Stimulated activated CD4-positive, alpha-beta T cell treated with anti-CD3 and anti-CD28 coated beads, Interleukin-4, amount 100 ng/mL, for 1 hour (primary cell): ENCODE measurements at regions not wholly inside any gene's neighbourhood (a gene's known extent, or its start where the extent isn't known, plus 50 kb on each side); places are given as distances from the start of the nearest gene placed in this dataset.

Source experiments
- DNase-seq: peaks from one replicate; pipeline ENCODE4 v3.0.0-alpha.2; 2020

GRCh38 chr5:173720953-173721600 lies 104.6 kb upstream of the BOD1 start:
- no peak for DNase-seq

DNA sequence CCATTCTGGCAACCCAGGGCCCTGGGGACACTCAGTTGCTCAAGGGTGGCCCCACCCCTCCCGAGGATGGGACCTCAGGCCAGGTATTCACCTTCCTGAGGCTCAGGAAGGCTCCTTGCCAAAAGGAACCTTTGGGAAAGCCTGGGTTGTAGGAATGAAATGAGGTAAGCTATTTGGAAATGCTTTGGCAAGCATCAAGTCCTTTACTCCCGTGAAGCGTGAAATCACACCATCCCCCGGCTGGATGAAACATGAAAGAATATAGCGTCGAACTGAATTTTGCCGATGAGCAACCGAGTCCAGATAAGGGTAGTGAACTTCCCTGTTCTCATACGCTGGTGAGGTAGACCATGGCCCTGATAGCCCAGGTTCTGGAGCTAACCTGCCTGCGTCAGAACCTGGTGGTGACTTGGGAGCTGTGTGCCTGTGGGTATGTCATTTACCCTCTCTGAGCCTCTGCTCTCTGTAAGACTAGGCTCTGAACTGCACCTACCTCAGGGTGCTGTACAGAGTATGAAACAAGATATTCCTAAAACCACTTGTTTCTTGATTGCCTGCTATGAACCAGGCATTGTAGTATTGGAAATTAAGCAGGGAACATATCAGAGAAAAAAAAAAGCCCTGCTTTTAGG lies 105.3 kb upstream of the BOD1 start:
- no peak for DNase-seq

- DNase-seq = no peak
Observed at GRCh38 chr5:173726846-173727557, 110.6 kb upstream of the BOD1 start.

DNA sequence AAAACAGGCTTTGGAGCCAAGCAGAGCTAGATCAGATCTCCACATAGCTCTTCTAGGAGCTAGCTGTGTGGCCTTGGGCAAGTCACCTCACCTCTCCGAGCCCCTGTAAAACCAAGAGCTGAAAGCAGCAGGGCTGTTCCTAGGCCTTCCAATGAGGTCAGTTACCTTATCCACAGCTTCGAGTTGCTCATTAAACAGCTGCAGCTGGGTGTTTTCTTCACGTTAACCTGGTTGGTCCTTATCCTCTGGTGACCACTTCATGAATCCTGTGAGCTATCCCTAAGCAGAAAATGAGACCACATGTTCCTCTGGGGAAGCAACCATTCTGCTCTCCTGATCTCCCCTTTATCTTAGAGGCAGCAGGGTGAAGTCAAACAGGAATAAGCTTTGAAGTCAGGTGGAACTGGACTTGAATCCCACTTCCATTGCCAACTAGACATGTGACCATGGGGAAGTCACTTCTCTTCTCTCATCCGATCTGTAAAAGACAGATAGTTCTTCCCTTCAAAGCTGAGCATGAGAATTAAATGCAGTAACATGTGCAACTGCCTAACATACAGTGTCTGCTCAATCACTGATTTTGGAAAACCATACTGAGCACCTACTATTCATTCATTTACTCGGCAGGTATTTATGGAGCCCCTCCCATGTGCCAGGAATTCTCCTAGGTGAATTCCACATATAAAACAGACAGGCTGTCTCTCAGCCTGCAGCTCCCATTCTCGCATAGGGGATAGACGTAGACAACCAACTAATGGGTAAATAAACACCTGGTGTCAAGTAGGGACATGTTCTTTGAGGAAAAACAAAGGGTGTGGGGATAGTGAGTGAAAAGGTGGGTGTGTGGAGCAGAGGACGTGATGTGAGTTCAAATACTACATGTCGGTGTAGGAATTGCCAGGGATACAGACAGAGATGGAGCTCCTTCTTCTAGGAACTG lies 111.7 kb upstream of the BOD1 start:
- DNase-seq = no peak

DNA sequence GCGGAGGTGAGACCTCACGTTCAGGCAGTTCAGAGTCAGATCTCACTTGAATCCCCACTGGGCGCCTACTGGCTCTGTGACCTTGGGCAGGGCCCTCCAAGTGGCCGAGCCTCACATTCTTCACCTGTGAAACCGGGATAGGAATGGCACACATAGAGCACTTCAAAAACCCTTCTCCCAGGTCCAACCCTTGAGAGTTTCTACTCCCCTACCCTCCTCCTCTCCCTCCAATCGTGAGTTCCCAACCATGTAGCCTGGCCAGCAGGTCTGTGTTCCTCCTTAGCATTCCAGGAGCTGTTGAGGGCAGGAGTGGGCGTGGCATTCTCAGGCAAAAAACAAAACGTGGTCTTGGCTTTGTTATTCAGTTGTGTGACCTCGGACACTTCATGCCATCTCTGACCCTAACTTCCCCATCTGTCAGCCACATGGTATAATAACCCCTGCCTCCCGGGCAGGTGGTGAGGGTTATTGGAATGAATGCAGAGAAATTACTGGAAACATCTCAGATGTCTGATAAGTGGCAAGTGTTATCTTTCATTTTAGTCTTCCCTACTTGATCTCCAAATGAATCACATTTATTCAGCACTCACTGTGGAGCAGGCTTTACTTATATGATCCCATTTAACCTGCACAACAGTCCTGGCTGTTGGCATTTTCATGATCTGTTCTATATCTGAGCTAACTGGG lies 112.8 kb upstream of the BOD1 start:
- no peak for DNase-seq

- no peak for DNase-seq
Observed at GRCh38 chr5:173730632-173731298, 114.3 kb upstream of the BOD1 start.

- no peak for DNase-seq
Observed at GRCh38 chr5:173733021-173733420, 116.6 kb upstream of the BOD1 start.

GRCh38 chr5:173733425-173733824 lies 117.0 kb upstream of the BOD1 start:
- DNase-seq = no peak

- no peak for DNase-seq
Observed at GRCh38 chr5:173733831-173734501, 117.5 kb upstream of the BOD1 start.

DNA sequence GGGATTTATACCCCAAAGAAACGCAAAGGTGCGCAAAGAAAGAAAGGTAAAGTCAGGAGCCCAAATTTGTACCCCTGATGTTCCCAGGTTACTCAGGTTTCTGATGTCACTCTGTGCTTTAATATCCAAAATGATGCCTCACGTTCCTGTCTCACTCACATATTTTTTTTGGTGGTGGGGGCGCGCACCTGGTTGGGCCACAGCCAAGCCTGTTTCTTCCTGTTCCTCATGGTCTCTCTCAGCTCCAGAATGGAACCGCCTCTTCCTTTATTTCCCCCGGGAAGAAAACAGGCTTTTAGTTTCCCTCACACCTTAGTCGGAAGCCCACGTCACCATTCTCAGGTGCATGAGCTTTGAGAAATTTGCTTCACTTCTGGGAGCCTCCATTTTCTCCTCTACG lies 118.3 kb upstream of the BOD1 start:
- DNase-seq = no peak

GRCh38 chr5:173735184-173735583 lies 118.7 kb upstream of the BOD1 start:
- no peak for DNase-seq

GRCh38 chr5:173735691-173736090 lies 119.2 kb upstream of the BOD1 start:
- no peak for DNase-seq

DNA sequence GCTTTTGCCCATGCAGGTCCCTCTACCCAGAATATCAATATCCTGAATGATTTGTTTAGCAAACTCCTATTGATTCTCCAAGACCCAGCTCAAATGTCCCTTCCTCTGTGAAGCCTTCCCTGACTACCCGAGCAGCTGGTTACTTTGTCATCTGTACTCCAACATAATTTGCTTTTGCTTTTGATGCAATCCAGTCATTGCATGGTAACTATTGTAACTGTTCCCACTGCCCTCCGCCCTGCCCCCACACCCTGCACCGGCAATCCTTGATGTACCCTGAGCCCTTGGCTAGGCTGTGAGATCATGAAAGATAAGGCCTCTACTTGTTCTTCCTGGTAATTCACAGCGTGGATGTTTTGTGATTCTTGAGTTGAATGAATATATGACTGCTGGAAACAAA lies 119.9 kb upstream of the BOD1 start:
- no peak for DNase-seq

- DNase-seq = no peak
Observed at GRCh38 chr5:173736923-173737412, 120.5 kb upstream of the BOD1 start.

DNA sequence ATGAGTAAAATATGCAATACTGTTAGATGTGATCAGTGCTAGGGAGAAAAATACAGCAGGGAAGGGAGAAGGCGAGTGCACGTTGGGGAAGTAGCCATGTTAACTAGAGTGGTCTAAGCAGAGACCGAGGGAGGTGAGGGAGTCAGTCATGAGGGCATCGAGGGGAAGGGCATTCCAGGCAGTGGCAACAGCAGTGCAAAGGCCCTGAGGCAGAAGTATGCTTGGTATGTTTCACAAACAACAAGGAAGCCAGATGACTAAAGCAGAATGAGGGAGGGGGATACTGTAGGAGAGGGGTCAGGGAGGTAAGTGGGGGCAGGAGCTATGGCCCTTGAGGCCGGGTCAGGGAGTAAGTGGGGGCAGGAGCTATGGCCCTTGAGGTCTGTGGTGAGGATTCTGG lies 123.3 kb upstream of the BOD1 start:
- DNase-seq = no peak

DNA sequence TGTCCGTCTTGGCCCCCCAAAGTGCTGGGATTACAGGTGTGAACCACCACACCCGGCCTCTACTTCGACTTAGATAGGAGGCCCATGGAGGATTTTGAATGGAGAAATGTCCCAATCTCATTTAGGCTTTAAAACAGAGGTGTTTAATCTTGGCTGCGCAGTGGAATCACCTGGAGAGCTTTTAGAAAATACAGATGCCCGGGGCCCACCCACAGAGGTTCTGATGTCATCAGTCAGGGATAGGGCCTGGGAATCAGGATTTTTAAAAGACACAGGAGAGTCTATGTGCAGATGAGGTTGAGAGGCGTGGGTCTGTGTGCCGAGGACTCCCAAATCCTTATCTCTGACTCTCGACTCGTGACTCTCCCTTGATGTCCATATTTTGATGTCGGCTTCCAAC lies 124.0 kb upstream of the BOD1 start:
- no peak for DNase-seq

DNA sequence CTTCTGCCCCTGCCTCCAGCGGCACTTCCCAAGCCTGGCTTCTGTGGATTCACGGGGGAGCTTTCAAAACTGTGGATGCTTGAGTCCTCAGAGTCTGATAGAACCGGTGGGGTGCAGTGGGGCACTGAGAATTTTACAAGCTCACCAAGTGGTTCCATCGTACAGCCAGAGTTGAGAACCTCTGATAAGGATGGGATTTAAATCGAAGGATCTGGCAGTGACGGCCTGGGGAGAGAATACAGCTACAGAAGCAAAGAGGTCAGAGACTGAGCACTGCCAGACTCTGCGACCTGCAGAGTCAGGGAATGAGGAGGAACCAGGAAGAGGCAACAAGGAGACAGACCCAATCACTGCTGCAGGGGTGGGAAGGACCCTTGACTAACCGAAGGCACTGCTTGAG lies 124.6 kb upstream of the BOD1 start:
- DNase-seq = no peak

GRCh38 chr5:173741729-173742431 lies 125.4 kb upstream of the BOD1 start:
- no peak for DNase-seq

DNA sequence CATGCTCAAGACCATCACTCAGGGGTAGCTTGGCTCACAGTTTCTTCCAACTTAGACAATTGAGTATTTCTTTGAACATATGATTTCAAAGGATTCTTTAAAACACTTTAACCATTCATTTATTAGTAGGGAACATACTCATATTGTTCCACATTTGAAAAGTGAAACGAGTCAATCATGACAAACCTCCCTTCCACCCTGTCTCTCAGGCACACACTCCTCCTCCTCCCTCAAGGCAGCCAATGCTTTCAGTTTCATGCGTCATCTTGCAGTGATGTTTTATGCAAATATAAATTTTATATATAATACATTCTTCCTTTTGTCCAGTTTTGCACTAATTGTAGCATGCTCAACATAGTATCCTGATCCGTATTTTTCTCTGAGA lies 126.0 kb upstream of the BOD1 start:
- DNase-seq = no peak

GRCh38 chr5:173743641-173744343 lies 127.3 kb upstream of the BOD1 start:
- no peak for DNase-seq
